ENCODE measurements at regions not wholly inside any gene's neighbourhood (a gene's known extent, or its start where the extent isn't known, plus 50 kb on each side); places are given as distances from the start of the nearest gene placed in this dataset.

GRCh38 chr13:111977179-111977506 is 89.8 kb upstream of the SOX1 start:
- TF ChIP-seq, protein P1, sequence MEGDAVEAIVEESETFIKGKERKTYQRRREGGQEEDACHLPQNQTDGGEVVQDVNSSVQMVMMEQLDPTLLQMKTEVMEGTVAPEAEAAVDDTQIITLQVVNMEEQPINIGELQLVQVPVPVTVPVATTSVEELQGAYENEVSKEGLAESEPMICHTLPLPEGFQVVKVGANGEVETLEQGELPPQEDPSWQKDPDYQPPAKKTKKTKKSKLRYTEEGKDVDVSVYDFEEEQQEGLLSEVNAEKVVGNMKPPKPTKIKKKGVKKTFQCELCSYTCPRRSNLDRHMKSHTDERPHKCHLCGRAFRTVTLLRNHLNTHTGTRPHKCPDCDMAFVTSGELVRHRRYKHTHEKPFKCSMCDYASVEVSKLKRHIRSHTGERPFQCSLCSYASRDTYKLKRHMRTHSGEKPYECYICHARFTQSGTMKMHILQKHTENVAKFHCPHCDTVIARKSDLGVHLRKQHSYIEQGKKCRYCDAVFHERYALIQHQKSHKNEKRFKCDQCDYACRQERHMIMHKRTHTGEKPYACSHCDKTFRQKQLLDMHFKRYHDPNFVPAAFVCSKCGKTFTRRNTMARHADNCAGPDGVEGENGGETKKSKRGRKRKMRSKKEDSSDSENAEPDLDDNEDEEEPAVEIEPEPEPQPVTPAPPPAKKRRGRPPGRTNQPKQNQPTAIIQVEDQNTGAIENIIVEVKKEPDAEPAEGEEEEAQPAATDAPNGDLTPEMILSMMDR (IDR thresholded peaks at IDR 0.05; ENCODE audit: low read depth, low read length, missing control alignments), result no peak
- in situ Hi-C loops (cut with HindIII; ENCODE audit: low pct_ligation_motif_present, low sequenced_read_pairs), result no loop called here
- Histone ChIP-seq H3K4me3 (ENCODE audit: low read depth, low read length) (no peak overlapping the region), H3K27me3 (replicated peaks) (no peaks in the 10 kb centered on the region), H3K27ac (no peak overlapping the region), H3K36me3 (replicated peaks) (no peaks in the 10 kb centered on the region)
- DNase-seq, result no peak

GRCh38 chr13:111978546-111978945 is 88.4 kb upstream of the SOX1 start:
- Histone ChIP-seq H3K4me3 (ENCODE audit: low read depth, low read length) (no peak overlapping the region), H3K27me3 (replicated peaks) (no peaks in the 10 kb centered on the region), H3K36me3 (replicated peaks) (no peaks in the 10 kb centered on the region), H3K27ac (no peak overlapping the region)
- in situ Hi-C loops (cut with HindIII; ENCODE audit: low pct_ligation_motif_present, low sequenced_read_pairs), result no loop called here
- DNase-seq, result no peak
- TF ChIP-seq, protein P1 (IDR thresholded peaks at IDR 0.05; ENCODE audit: low read depth, low read length, missing control alignments), result no peak

GRCh38 chr13:111980146-111980929 is 86.6 kb upstream of the SOX1 start:
- H3K27me3 ChIP-seq (replicated peaks), result no peaks in the 10 kb centered on the region
- DNase-seq, result no peak
- H3K4me3 ChIP-seq (ENCODE audit: low read depth, low read length), result no peak overlapping the region
- no peaks in the 10 kb centered on the region for H3K36me3 ChIP-seq (replicated peaks)
- H3K27ac ChIP-seq, result no peak overlapping the region
- in situ Hi-C loops (cut with HindIII; ENCODE audit: low pct_ligation_motif_present, low sequenced_read_pairs), result no loop called here
- TF ChIP-seq, protein P1 (IDR thresholded peaks at IDR 0.05; ENCODE audit: low read depth, low read length, missing control alignments), result no peak

- no peak overlapping the region for H3K27ac ChIP-seq
Measured at GRCh38 chr13:111981006-111981405, 85.9 kb upstream of the SOX1 start.

GRCh38 chr13:111981446-111982165 is 85.3 kb upstream of the SOX1 start:
- no peaks in the 10 kb centered on the region for H3K27me3 ChIP-seq (replicated peaks)
- no peak for DNase-seq
- no peak overlapping the region for H3K4me3 ChIP-seq (ENCODE audit: low read depth, low read length)
- in situ Hi-C loops (cut with HindIII; ENCODE audit: low pct_ligation_motif_present, low sequenced_read_pairs), result no loop called here
- H3K27ac ChIP-seq, result no peak overlapping the region
- TF ChIP-seq, protein P1 (IDR thresholded peaks at IDR 0.05; ENCODE audit: low read depth, low read length, missing control alignments), result no peak
- H3K36me3 ChIP-seq (replicated peaks), result no peaks in the 10 kb centered on the region

More at GRCh38 chr13:111981006-111981405, 85.9 kb upstream of the SOX1 start:
- TF ChIP-seq, protein P1 (IDR thresholded peaks at IDR 0.05; ENCODE audit: low read depth, low read length, missing control alignments), result no peak
- Histone ChIP-seq H3K36me3 (replicated peaks) (no peaks in the 10 kb centered on the region), H3K4me3 (ENCODE audit: low read depth, low read length) (no peak overlapping the region), H3K27me3 (replicated peaks) (no peaks in the 10 kb centered on the region)
- DNase-seq, result no peak
- in situ Hi-C loops (cut with HindIII; ENCODE audit: low pct_ligation_motif_present, low sequenced_read_pairs), result no loop called here
